GM18520 (cell line): ENCODE measurements at regions not wholly inside any gene's neighbourhood (a gene's known extent, or its start where the extent isn't known, plus 50 kb on each side); places are given as distances from the start of the nearest gene placed in this dataset.

ENCODE experiments used
- ATAC-seq: cut with Tn5 transposase; IDR thresholded peaks from one replicate; pipeline ENCODE4 v1.9.1; 2021; ENCODE audit not compliant: unreplicated experiment

GRCh38 chr13:47087241-47087640 is 190.4 kb upstream of the HTR2A start:
- ATAC-seq: no peak

- ATAC-seq: no peak
Observed at GRCh38 chr13:47085346-47085745, 188.5 kb upstream of the HTR2A start.

GRCh38 chr13:47081850-47082249 is 185.0 kb upstream of the HTR2A start:
- ATAC-seq: no peak

GRCh38 chr13:47081246-47081645 is 184.4 kb upstream of the HTR2A start:
- ATAC-seq: no peak

- ATAC-seq: no peak
Observed at GRCh38 chr13:47080621-47081020, 183.8 kb upstream of the HTR2A start.

- no peak for ATAC-seq
Observed at GRCh38 chr13:47076500-47076899, 179.6 kb upstream of the HTR2A start.

GRCh38 chr13:47069133-47069532 is 172.3 kb upstream of the HTR2A start:
- no peak for ATAC-seq

- no peak for ATAC-seq
Observed at GRCh38 chr13:47067306-47067705, 170.5 kb upstream of the HTR2A start.

GRCh38 chr13:47066226-47066625 is 169.4 kb upstream of the HTR2A start:
- ATAC-seq: no peak

- ATAC-seq: no peak
Observed at GRCh38 chr13:47064381-47064780, 167.5 kb upstream of the HTR2A start.

- no peak for ATAC-seq
Observed at GRCh38 chr13:47049276-47049989, 152.6 kb upstream of the HTR2A start.

GRCh38 chr13:47046706-47047105 is 149.9 kb upstream of the HTR2A start:
- ATAC-seq: no peak

- ATAC-seq: no peak
Observed at GRCh38 chr13:47044842-47045241, 148.0 kb upstream of the HTR2A start.

GRCh38 chr13:47039106-47039505 is 142.3 kb upstream of the HTR2A start:
- ATAC-seq: no peak

- ATAC-seq: no peak
Observed at GRCh38 chr13:47038188-47038587, 141.3 kb upstream of the HTR2A start.

- ATAC-seq: peak; percentile 98
Observed at GRCh38 chr13:47036294-47037008, 139.6 kb upstream of the HTR2A start.

GRCh38 chr13:47033216-47033615 is 136.4 kb upstream of the HTR2A start:
- no peak for ATAC-seq

GRCh38 chr13:47027780-47028437 is 131.1 kb upstream of the HTR2A start:
- ATAC-seq: no peak

GRCh38 chr13:47025791-47026447 is 129.1 kb upstream of the HTR2A start:
- ATAC-seq: no peak

- ATAC-seq: no peak
Observed at GRCh38 chr13:47019977-47020376, 123.1 kb upstream of the HTR2A start.

GRCh38 chr13:47017476-47017875 is 120.6 kb upstream of the HTR2A start:
- ATAC-seq: no peak

- ATAC-seq: no peak
Observed at GRCh38 chr13:47008318-47008717, 111.5 kb upstream of the HTR2A start.
